H1 (cell line): ENCODE measurements at regions not wholly inside any gene's neighbourhood (a gene's known extent, or its start where the extent isn't known, plus 50 kb on each side); places are given as distances from the start of the nearest gene placed in this dataset.
A peak's percentile ranks its signal among the peaks of the same experiment; 100 is the strongest.

ENCODE experiments used
- CTCF ChIA-PET: fragments of 300-600 bp; sonication (Branson Sonifier 250); formaldehyde crosslinking; loops from one replicate; lab custom pipeline; 2021; ENCODE audit not compliant: partially characterized antibody; lab: Charles Lee
- POLR2A ChIA-PET: fragments of 300-600 bp; sonication (Branson Sonifier 250); formaldehyde crosslinking; loops from one replicate; lab custom pipeline; 2021; ENCODE audit warnings: inconsistent platforms; ENCODE audit not compliant: partially characterized antibody; lab: Charles Lee
- DNase-seq, 2 experiments: peaks; one replicate each; pipeline versions ENCODE4 v3.0.0 to v3.0.0-alpha.2; 2010 to 2022; ENCODE audit warnings: low spot score in 2 of 2, low read depth in 1 of 2, mixed read lengths in 1 of 2
- FAIRE-seq: peaks from 2 replicates; lab custom pipeline; 2011; peaks lifted over from hg19 to GRCh38; lab: Jason Lieb, UNC
- H2AFZ ChIP-seq: 2 replicates; pipeline ENCODE4 v1.8.1; 2012; ENCODE audit warnings: low read length, inconsistent platforms
- H2AK5ac ChIP-seq: 2 replicates; pipeline ENCODE4 v1.6.1; 2013; ENCODE audit warnings: low read depth, low read length
- H2BK120ac ChIP-seq: replicated peaks from 2 replicates; pipeline ENCODE3; 2013; ENCODE audit warnings: low read depth, low read length, inconsistent platforms
- H2BK12ac ChIP-seq: 2 replicates; pipeline ENCODE4 v1.6.1; 2013; ENCODE audit warnings: low read depth, low read length
- H2BK15ac ChIP-seq: 2 replicates; pipeline ENCODE4 v1.6.1; 2013; ENCODE audit warnings: low read length
- H2BK20ac ChIP-seq: 2 replicates; pipeline ENCODE4 v1.6.1; 2013; ENCODE audit warnings: low read length
- H2BK5ac ChIP-seq: 2 replicates; pipeline ENCODE4 v1.6.1; 2013; ENCODE audit warnings: low read depth, low read length
- H3K14ac ChIP-seq: 2 replicates; pipeline ENCODE4 v1.6.1; 2013; ENCODE audit warnings: inconsistent platforms; ENCODE audit not compliant: insufficient read length
- H3K18ac ChIP-seq: 2 replicates; pipeline ENCODE4 v1.6.1; 2013; ENCODE audit warnings: low read length; ENCODE audit errors: extremely low read depth
- H3K23ac ChIP-seq: 2 replicates; pipeline ENCODE4 v1.6.1; 2013; ENCODE audit warnings: inconsistent platforms; ENCODE audit not compliant: insufficient read length
- H3K23me2 ChIP-seq: 2 replicates; pipeline ENCODE4 v1.6.1; 2013; ENCODE audit warnings: low read depth, low read length
- H3K27ac ChIP-seq: 2 replicates; pipeline ENCODE4 v1.6.1; 2011; ENCODE audit warnings: low read depth, low read length, inconsistent platforms
- H3K27me3 ChIP-seq, 4 experiments: replicated peaks in 1 of 4; 1 replicate in 1 of 4; 2 replicates in 3 of 4; pipeline versions ENCODE4 v1.6.1 to v1.8.1; 2011 to 2013; ENCODE audit warnings: low read length in 3 of 4, mild to moderate bottlenecking in 3 of 4, inconsistent platforms in 2 of 4, mixed read lengths in 2 of 4, moderate library complexity in 1 of 4; ENCODE audit not compliant: control insufficient read depth in 3 of 4, insufficient read depth in 3 of 4; ENCODE audit errors: extremely low read depth in 1 of 4
- H3K36me3 ChIP-seq, 4 experiments: 2 replicates each; pipeline versions ENCODE4 v1.6.1 to v1.8.1; 2011 to 2013; ENCODE audit warnings: mild to moderate bottlenecking in 4 of 4, low read length in 3 of 4, moderate library complexity in 2 of 4, control low read depth in 1 of 4, inconsistent platforms in 1 of 4; ENCODE audit not compliant: insufficient read depth in 4 of 4, control insufficient read depth in 2 of 4
- H3K4ac ChIP-seq: replicated peaks from 2 replicates; pipeline ENCODE3; 2013; ENCODE audit warnings: low read length, low read depth, mixed read lengths, inconsistent platforms; ENCODE audit not compliant: insufficient read length
- H3K4me1 ChIP-seq, 4 experiments: replicated peaks in 1 of 4; 1 replicate in 1 of 4; 2 replicates in 3 of 4; pipeline versions ENCODE4 v1.6.1 to v1.8.1; 2011 to 2013; ENCODE audit warnings: low read length in 3 of 4, inconsistent platforms in 2 of 4, mixed read lengths in 1 of 4; ENCODE audit not compliant: insufficient read depth in 4 of 4, control insufficient read depth in 3 of 4
- H3K4me2 ChIP-seq, 2 experiments: 2 replicates each; pipeline versions ENCODE4 v1.6.1 to v1.8.1; 2011 to 2013; ENCODE audit warnings: low read depth in 2 of 2, low read length in 2 of 2, control low read depth in 1 of 2, inconsistent platforms in 1 of 2, mild to moderate bottlenecking in 1 of 2; ENCODE audit not compliant: insufficient read depth in 1 of 2
- H3K4me3 ChIP-seq, 4 experiments: fragments of 200-600, 300-600 bp in 1 of 4; sonication (generic), shearing (Covaris generic), sonication (Bioruptor Twin) in 1 of 4; 2 replicates each; pipeline versions ENCODE4 v1.5.1 to v1.8.1; 2011 to 2016; ENCODE audit warnings: low read length in 4 of 4, low read depth in 3 of 4, control low read depth in 2 of 4, inconsistent platforms in 2 of 4, mild to moderate bottlenecking in 2 of 4, mixed read lengths in 1 of 4, moderate library complexity in 1 of 4; ENCODE audit not compliant: insufficient read depth in 2 of 4; ENCODE audit errors: extremely low read depth in 1 of 4
- H3K56ac ChIP-seq: replicated peaks from 2 replicates; pipeline ENCODE3; 2013; ENCODE audit warnings: low read depth, mild to moderate bottlenecking, mixed read lengths, low read length, inconsistent platforms; ENCODE audit not compliant: insufficient read length
- H3K79me1 ChIP-seq: 2 replicates; pipeline ENCODE4 v1.6.1; 2013; ENCODE audit warnings: low read depth, low read length, control low read depth
- H3K79me2 ChIP-seq, 2 experiments: 2 replicates each; pipeline versions ENCODE4 v1.6.1 to v1.8.1; 2012 to 2013; ENCODE audit warnings: low read length in 2 of 2, mild to moderate bottlenecking in 2 of 2, inconsistent platforms in 1 of 2; ENCODE audit not compliant: insufficient read depth in 2 of 2, control insufficient read depth in 1 of 2
- H3K9ac ChIP-seq, 4 experiments: replicated peaks in 1 of 4; 1 replicate in 1 of 4; 2 replicates in 3 of 4; pipeline versions ENCODE4 v1.6.1 to v1.8.1; 2011 to 2013; ENCODE audit warnings: low read depth in 3 of 4, low read length in 3 of 4, control low read depth in 2 of 4, mild to moderate bottlenecking in 2 of 4, moderate library complexity in 2 of 4, inconsistent platforms in 1 of 4; ENCODE audit errors: extremely low read depth in 1 of 4
- H3K9me3 ChIP-seq, 2 experiments: 2 replicates each; pipeline versions ENCODE4 v1.6.1 to v1.8.1; 2012 to 2013; ENCODE audit warnings: mild to moderate bottlenecking in 2 of 2, moderate library complexity in 2 of 2, control low read depth in 1 of 2, inconsistent platforms in 1 of 2, low read depth in 1 of 2, low read length in 1 of 2, mixed read lengths in 1 of 2; ENCODE audit not compliant: insufficient read depth in 2 of 2
- H4K20me1 ChIP-seq, 2 experiments: replicated peaks in 1 of 2; 2 replicates each; pipeline versions ENCODE3 to v1.8.1; 2011 to 2013; ENCODE audit warnings: inconsistent platforms in 2 of 2, low read length in 2 of 2, mild to moderate bottlenecking in 1 of 2; ENCODE audit not compliant: insufficient read depth in 2 of 2, control insufficient read depth in 1 of 2
- H4K5ac ChIP-seq: 2 replicates; pipeline ENCODE4 v1.6.1; 2013; ENCODE audit warnings: low read length, low read depth, mixed read lengths, inconsistent platforms; ENCODE audit not compliant: insufficient read length
- H4K8ac ChIP-seq: 2 replicates; pipeline ENCODE4 v1.8.0; 2013; ENCODE audit warnings: mild to moderate bottlenecking, moderate library complexity, low read length, inconsistent platforms; ENCODE audit not compliant: insufficient read depth; ENCODE audit errors: extremely low read depth
- H4K91ac ChIP-seq: replicated peaks from 2 replicates; pipeline ENCODE3; 2013; ENCODE audit warnings: low read length, mixed read lengths, inconsistent platforms; ENCODE audit not compliant: insufficient read length
- ASH2L ChIP-seq: fragments of 200-600, 300-600 bp; sonication (generic); IDR thresholded peaks from one replicate; pipeline ENCODE4 v1.7.1; 2017; ENCODE audit warnings: low read length
- BCL11A ChIP-seq, 2 experiments: IDR thresholded peaks; one replicate each; pipeline ENCODE4 v1.6.1; 2011; ENCODE audit warnings: low read depth in 2 of 2, low read length in 2 of 2, mild to moderate bottlenecking in 2 of 2
- CBX5 ChIP-seq: fragments of 300-800, 300-1000 bp; sonication (generic); IDR thresholded peaks from 2 replicates; pipeline ENCODE4 v1.7.1; 2016; ENCODE audit warnings: antibody characterized with exemption, low read length, low read depth
- CEBPB ChIP-seq: IDR thresholded peaks from 2 replicates; pipeline ENCODE4 v1.6.1; 2012; ENCODE audit warnings: low read depth, low read length
- HDAC2 ChIP-seq, 2 experiments: fragments of 300-600 bp in 1 of 2; sonication (generic) in 1 of 2; IDR thresholded peaks; 2 replicates each; pipeline ENCODE4 v1.6.1; 2011 to 2012; ENCODE audit warnings: low read depth in 2 of 2, low read length in 2 of 2, mild to moderate bottlenecking in 2 of 2, moderate library complexity in 2 of 2, borderline replicate concordance in 1 of 2, inconsistent platforms in 1 of 2
- SIRT6 ChIP-seq: IDR thresholded peaks from one replicate; pipeline ENCODE4 v1.7.1; 2012; ENCODE audit warnings: low read length, inconsistent platforms
- SP1 ChIP-seq: IDR thresholded peaks from 2 replicates; pipeline ENCODE4 v1.6.1; 2011; ENCODE audit warnings: low read depth, low read length
- TAF1 ChIP-seq: IDR thresholded peaks from 2 replicates; pipeline ENCODE4 v1.6.1; 2011; ENCODE audit warnings: mild to moderate bottlenecking, low read depth, low read length
- TBP ChIP-seq: IDR thresholded peaks from 2 replicates; pipeline ENCODE4 v1.6.1; 2011; ENCODE audit warnings: low read depth, low read length, improper control_type of control experiment
- TCF12 ChIP-seq: IDR thresholded peaks from 2 replicates; pipeline ENCODE4 v1.6.1; 2011; ENCODE audit warnings: low read depth, mild to moderate bottlenecking, low read length
- TEAD4 ChIP-seq: IDR thresholded peaks from 2 replicates; pipeline ENCODE4 v1.6.1; 2012; ENCODE audit warnings: low read depth, low read length, inconsistent platforms, mixed read lengths
- WGBS, 2 experiments: shearing (Covaris generic) in 1 of 2; methylation state at CpG; one replicate each; pipeline versions ENCODE4 v1.1.6 to v1.1.7; 2013 to 2015; ENCODE audit warnings: low lambda C conversion rate in 2 of 2, mixed read lengths in 2 of 2, inconsistent platforms in 1 of 2, low coverage in 1 of 2, missing lambda C conversion rate in 1 of 2; ENCODE audit not compliant: insufficient replicate concordance in 2 of 2, insufficient coverage in 1 of 2, insufficient read length in 1 of 2; ENCODE audit errors: extremely low coverage in 1 of 2, missing lambda C conversion rate in 1 of 2; 5-methylcytosine and 5-hydroxymethylcytosine counted together
- TF ChIP-seq, protein P1 (sequence below), 3 experiments: IDR thresholded peaks; 1 replicate in 2 of 3; 2 replicates in 1 of 3; pipeline versions ENCODE4 v1.5.1 to v1.6.1; 2011; ENCODE audit warnings: low read length in 3 of 3, mild to moderate bottlenecking in 3 of 3, inconsistent platforms in 2 of 3, low read depth in 1 of 3, moderate library complexity in 1 of 3; ENCODE audit not compliant: insufficient read depth in 1 of 3; ENCODE audit errors: control extremely low read depth in 1 of 3

DNA sequence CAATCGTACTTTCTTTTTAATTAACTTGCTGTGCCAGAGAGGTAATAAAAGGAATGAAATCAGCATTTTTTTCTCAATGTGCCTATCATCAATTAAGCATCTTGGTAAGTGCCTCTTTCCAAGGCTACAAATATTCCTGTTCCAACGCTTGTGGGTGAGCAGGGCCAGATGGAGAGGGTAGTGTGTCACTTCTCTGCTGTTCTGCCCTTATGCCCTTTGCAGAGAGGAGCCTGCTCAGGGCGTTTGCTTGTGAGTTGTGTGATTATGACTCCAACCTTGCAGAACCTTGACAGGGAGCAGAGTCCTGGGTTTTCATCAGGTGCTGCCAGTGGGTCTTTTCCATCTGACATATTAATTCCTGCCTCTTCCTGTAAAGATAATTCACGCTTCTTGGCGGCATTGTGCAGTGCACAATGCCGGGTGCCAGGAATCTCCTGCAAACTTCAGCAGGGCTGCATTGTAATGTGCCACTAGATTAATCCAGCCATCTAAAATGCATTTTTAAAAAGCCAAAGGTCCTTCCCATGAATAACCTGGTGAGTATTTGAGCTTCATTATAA, 234.4 kb downstream of the ARHGAP12 start:
- Histone ChIP-seq H2BK120ac (no peak overlapping the region), H3K9ac (no peak overlapping the region), H4K91ac (no peak overlapping the region), H3K4me2 (peak overlapping the region in 1 of 2 experiments; percentile 45; a peak in 1 of 4 replicates), H3K4me1 (peaks cover 4 to 17% (median 11%) of the 10 kb centered on the region in 4 experiments), H2BK12ac (no peak overlapping the region), H3K14ac (no peak overlapping the region), H4K8ac (no peak overlapping the region), H3K9me3 (peaks cover 10 to 16% of the 10 kb centered on the region in 2 experiments; a peak in 3 of 4 replicates), H3K36me3 (no peaks in the 10 kb centered on the region), H2BK20ac (no peak overlapping the region), H2BK5ac (no peak overlapping the region), H2BK15ac (no peak overlapping the region), H3K27me3 (no peaks in the 10 kb centered on the region), H3K27ac (no peak overlapping the region), H4K5ac (no peak overlapping the region), H2AK5ac (no peak overlapping the region), H3K56ac (no peak overlapping the region), H3K4ac (no peak overlapping the region), H3K23me2 (no peaks in the 10 kb centered on the region), H3K23ac (no peak overlapping the region), H3K18ac (no peak overlapping the region; the same call in 1 of the 2 replicates), H3K79me1 (no peaks in the 10 kb centered on the region), H3K79me2 (no peaks in the 10 kb centered on the region), H4K20me1 (no peaks in the 10 kb centered on the region), H3K4me3 (no peak overlapping the region), H2AFZ (no peak overlapping the region)
- DNase-seq (no peak), FAIRE-seq (no peak)
- 88% methylated on average over 6 of the region's 6 CpGs; no CpG with 5 or more reads in 1 of the 2 experiments for WGBS, 2 experiments
- ChIA-PET CTCF (interaction anchor here (1.2 kb wide), 1 partner anchor 28 kb away, joined by 3 read pairs; no protein-coding TSS in a partner anchor), POLR2A (interaction anchor here (1.2 kb wide), 1 partner anchor 16 kb away, joined by 4 read pairs; no protein-coding TSS in a partner anchor)
- no peak for TF ChIP-seq ASH2L
- no peak for TF ChIP-seq TAF1
- TF ChIP-seq CEBPB: no peak
- no peak for TF ChIP-seq BCL11A (IDR thresholded peaks at IDR 0.05; ENCODE audit: low read depth in 2 of 2, low read length in 2 of 2)
- TF ChIP-seq TBP: no peak
- no peak for TF ChIP-seq SP1
- TF ChIP-seq HDAC2 (IDR thresholded peaks at IDR 0.05; ENCODE audit: borderline replicate concordance in 1 of 2, low read depth in 2 of 2, low read length in 2 of 2): no peak
- TF ChIP-seq CBX5: no peak
- TF ChIP-seq SIRT6: no peak
- TF ChIP-seq, protein P1, sequence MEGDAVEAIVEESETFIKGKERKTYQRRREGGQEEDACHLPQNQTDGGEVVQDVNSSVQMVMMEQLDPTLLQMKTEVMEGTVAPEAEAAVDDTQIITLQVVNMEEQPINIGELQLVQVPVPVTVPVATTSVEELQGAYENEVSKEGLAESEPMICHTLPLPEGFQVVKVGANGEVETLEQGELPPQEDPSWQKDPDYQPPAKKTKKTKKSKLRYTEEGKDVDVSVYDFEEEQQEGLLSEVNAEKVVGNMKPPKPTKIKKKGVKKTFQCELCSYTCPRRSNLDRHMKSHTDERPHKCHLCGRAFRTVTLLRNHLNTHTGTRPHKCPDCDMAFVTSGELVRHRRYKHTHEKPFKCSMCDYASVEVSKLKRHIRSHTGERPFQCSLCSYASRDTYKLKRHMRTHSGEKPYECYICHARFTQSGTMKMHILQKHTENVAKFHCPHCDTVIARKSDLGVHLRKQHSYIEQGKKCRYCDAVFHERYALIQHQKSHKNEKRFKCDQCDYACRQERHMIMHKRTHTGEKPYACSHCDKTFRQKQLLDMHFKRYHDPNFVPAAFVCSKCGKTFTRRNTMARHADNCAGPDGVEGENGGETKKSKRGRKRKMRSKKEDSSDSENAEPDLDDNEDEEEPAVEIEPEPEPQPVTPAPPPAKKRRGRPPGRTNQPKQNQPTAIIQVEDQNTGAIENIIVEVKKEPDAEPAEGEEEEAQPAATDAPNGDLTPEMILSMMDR (IDR thresholded peaks at IDR 0.05; ENCODE audit: control extremely low read depth in 1 of 3, insufficient read depth in 1 of 3, low read depth in 1 of 3, low read length in 3 of 3): no peak
- TF ChIP-seq TCF12: no peak
- no peak for TF ChIP-seq TEAD4
